PC-3 (cell line): ENCODE measurements at regions not wholly inside any gene's neighbourhood (a gene's known extent, or its start where the extent isn't known, plus 50 kb on each side); places are given as distances from the start of the nearest gene placed in this dataset.
A peak's percentile ranks its signal among the peaks of the same experiment; 100 is the strongest.

Source experiments
- ATAC-seq: fragments of 200-7000 bp; cut with Tn5 transposase; 2 replicates; pipeline ENCODE4 v1.9.1; 2020; ENCODE audit warnings: mild to moderate bottlenecking, moderate library complexity
- BruUV-seq: library from RNA; stranded (reverse); fragments of 400-500 nt; replicated peaks from 2 replicates; lab custom pipeline; 2021; lab: Mats Ljungman, UMichigan
- CTCF ChIA-PET: fragments of 300-600 bp; sonication (Branson Sonifier 250); formaldehyde crosslinking; loops from one replicate; lab custom pipeline; 2022; ENCODE audit warnings: antibody characterized with exemption; lab: Charles Lee
- POLR2A ChIA-PET: fragments of 300-600 bp; sonication (Branson Sonifier 250); formaldehyde crosslinking; loops from one replicate; lab custom pipeline; 2022; ENCODE audit warnings: antibody characterized with exemption; ENCODE audit not compliant: unreplicated experiment; lab: Charles Lee
- DNase-seq: peaks from one replicate; pipeline ENCODE4 v3.0.0-alpha.2; 2015
- H2AFZ ChIP-seq: fragments of 300-600 bp; sonication (generic); 2 replicates; pipeline ENCODE4 v1.6.0; 2016; ENCODE audit warnings: antibody characterized with exemption, low read length
- H3F3A ChIP-seq: fragments of 300-600 bp; sonication (generic); one replicate; pipeline ENCODE4 v1.6.0; 2017; ENCODE audit warnings: antibody characterized with exemption, low read length, control low read depth, mild to moderate bottlenecking; ENCODE audit not compliant: unreplicated experiment
- H3K27ac ChIP-seq: fragments of 300-600 bp; sonication (generic); 2 replicates; pipeline ENCODE4 v1.5.1; 2016; ENCODE audit warnings: mild to moderate bottlenecking, low read length
- H3K27me3 ChIP-seq: fragments of 300-600 bp; sonication (generic); 2 replicates; pipeline ENCODE4 v1.6.1; 2016; ENCODE audit warnings: low read length, mixed read lengths
- H3K36me3 ChIP-seq: fragments of 300-600 bp; sonication (generic); 2 replicates; pipeline ENCODE4 v1.6.1; 2016; ENCODE audit warnings: low read depth, mixed run types, low read length, mixed read lengths
- H3K4me1 ChIP-seq: fragments of 300-600 bp; sonication (generic); 2 replicates; pipeline ENCODE4 v1.5.1; 2016; ENCODE audit warnings: low read length; ENCODE audit not compliant: insufficient read depth
- H3K4me2 ChIP-seq: fragments of 300-600 bp; sonication (generic); 2 replicates; pipeline ENCODE4 v1.6.0; 2016; ENCODE audit warnings: low read length
- H3K4me3 ChIP-seq: fragments of 300-600 bp; sonication (generic); 2 replicates; pipeline ENCODE4 v1.5.1; 2016; ENCODE audit warnings: mild to moderate bottlenecking, low read length, mixed read lengths
- H3K79me2 ChIP-seq: fragments of 300-600 bp; sonication (generic); 2 replicates; pipeline ENCODE4 v1.6.1; 2017; ENCODE audit warnings: low read length, mixed read lengths
- H3K9ac ChIP-seq: fragments of 300-600 bp; sonication (generic); 2 replicates; pipeline ENCODE4 v1.6.0; 2016; ENCODE audit warnings: mild to moderate bottlenecking, low read length
- H3K9me2 ChIP-seq: fragments of 300-600 bp; sonication (generic); replicated peaks from 2 replicates; pipeline ENCODE4 v1.6.1; 2016; ENCODE audit warnings: mixed run types, low read length, mixed read lengths
- H3K9me3 ChIP-seq: fragments of 300-600 bp; sonication (generic); 2 replicates; pipeline ENCODE4 v1.6.1; 2016; ENCODE audit warnings: low read length, mixed read lengths
- H4K20me1 ChIP-seq: fragments of 300-600 bp; sonication (generic); 2 replicates; pipeline ENCODE4 v1.6.1; 2016; ENCODE audit warnings: low read length, mixed read lengths
- EZH2 ChIP-seq: fragments of 300-600 bp; sonication (generic); IDR thresholded peaks from one replicate; pipeline ENCODE4 v1.6.1; 2017; ENCODE audit warnings: antibody characterized with exemption, mild to moderate bottlenecking, low read length; ENCODE audit not compliant: unreplicated experiment
- EZH2phosphoT487 ChIP-seq: fragments of 300-600 bp; sonication (generic); IDR thresholded peaks from 2 replicates; pipeline ENCODE4 v1.6.1; 2018; ENCODE audit warnings: mild to moderate bottlenecking, antibody characterized with exemption, low read length, borderline replicate concordance
- intact Hi-C: fragments of 100-400 bp; cut with micrococcal nuclease; formaldehyde crosslinking; loops from 2 replicates; pipeline ENCODE4 v1.9.0; 2023
- TF ChIP-seq, protein P1 (sequence below): fragments of 300-600 bp; sonication (generic); conservative IDR thresholded peaks from 2 replicates; pipeline ENCODE4 v1.5.1; 2017; ENCODE audit warnings: antibody characterized with exemption, low read depth, mild to moderate bottlenecking, low read length

DNA sequence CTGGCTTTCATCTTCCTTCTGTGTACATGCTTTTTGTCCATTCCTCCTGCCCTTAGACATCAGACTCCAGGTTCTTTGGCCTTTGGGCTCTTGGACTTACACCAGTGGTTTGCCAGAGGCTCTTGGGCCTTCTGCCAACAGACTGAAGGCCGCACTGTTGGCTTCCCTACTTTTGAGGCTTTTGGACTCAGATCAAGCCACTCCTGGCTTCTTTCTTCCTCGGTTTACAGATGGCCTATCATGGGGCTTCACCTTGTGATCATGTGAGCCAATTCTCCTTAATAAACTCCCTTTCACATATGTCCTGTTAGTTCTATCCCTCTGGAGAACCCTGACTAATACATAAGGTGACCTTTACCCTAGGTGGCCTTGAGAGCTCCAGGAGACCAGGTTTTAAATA, 189.1 kb upstream of the CCNG1 start:
- Histone ChIP-seq H3K9me2 (no peaks in the 10 kb centered on the region), H3K79me2 (no peaks in the 10 kb centered on the region), H3K9me3 (no peaks in the 10 kb centered on the region), H3F3A (no peaks in the 10 kb centered on the region), H2AFZ (peak overlapping the region; percentile 70), H3K4me2 (peak overlapping the region; percentile 41), H3K27ac (peak overlapping the region; percentile 67), H3K36me3 (no peaks in the 10 kb centered on the region), H3K27me3 (no peaks in the 10 kb centered on the region), H3K4me1 (peaks cover 36% of the 10 kb centered on the region), H3K9ac (no peak overlapping the region; the same call in 1 of the 2 replicates), H3K4me3 (peak overlapping the region; percentile 10; the same call in 1 of the 2 replicates), H4K20me1 (no peaks in the 10 kb centered on the region)
- ChIA-PET CTCF (no interaction called here), POLR2A (no interaction called here)
- DNase-seq (peak; percentile 85), ATAC-seq (peak; percentile 57)
- no peak for TF ChIP-seq EZH2
- TF ChIP-seq, protein P1, sequence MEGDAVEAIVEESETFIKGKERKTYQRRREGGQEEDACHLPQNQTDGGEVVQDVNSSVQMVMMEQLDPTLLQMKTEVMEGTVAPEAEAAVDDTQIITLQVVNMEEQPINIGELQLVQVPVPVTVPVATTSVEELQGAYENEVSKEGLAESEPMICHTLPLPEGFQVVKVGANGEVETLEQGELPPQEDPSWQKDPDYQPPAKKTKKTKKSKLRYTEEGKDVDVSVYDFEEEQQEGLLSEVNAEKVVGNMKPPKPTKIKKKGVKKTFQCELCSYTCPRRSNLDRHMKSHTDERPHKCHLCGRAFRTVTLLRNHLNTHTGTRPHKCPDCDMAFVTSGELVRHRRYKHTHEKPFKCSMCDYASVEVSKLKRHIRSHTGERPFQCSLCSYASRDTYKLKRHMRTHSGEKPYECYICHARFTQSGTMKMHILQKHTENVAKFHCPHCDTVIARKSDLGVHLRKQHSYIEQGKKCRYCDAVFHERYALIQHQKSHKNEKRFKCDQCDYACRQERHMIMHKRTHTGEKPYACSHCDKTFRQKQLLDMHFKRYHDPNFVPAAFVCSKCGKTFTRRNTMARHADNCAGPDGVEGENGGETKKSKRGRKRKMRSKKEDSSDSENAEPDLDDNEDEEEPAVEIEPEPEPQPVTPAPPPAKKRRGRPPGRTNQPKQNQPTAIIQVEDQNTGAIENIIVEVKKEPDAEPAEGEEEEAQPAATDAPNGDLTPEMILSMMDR: no peak
- TF ChIP-seq EZH2phosphoT487: no peak
- no TSS peak for BruUV-seq
- intact Hi-C loops: no loop called here

DNA sequence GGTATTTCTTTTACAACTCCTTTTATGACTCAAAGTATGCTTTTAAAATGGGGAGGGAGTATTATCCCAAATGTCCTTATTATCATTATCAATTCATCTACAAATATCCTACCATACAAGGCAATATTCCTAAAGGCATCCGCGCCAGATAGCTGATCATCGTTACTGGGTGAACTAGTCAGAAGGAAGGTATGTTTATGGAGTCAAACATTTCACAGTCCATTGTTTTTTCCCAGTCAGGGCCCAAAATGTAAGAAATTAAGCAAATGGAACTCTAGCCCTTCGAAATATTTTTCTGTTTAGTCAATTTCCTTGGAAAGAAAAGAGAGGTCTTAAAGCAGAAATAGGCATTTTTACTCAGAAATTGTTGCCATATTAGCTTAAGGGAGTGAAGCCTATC, 188.5 kb upstream of the CCNG1 start:
- no peak overlapping the region for H3K9ac ChIP-seq
- DNase-seq (peak; percentile 93), ATAC-seq (peak; percentile 84)
- no peaks in the 10 kb centered on the region for H3K9me2 ChIP-seq
- BruUV-seq: no TSS peak
- H3F3A ChIP-seq: no peaks in the 10 kb centered on the region
- H3K9me3 ChIP-seq: no peaks in the 10 kb centered on the region
- H4K20me1 ChIP-seq: no peaks in the 10 kb centered on the region
- H3K4me3 ChIP-seq: peak overlapping the region; percentile 10; the same call in 1 of the 2 replicates
- peaks cover 36% of the 10 kb centered on the region for H3K4me1 ChIP-seq
- H3K36me3 ChIP-seq: no peaks in the 10 kb centered on the region
- H3K4me2 ChIP-seq: peak overlapping the region; percentile 41
- intact Hi-C loops: no loop called here
- H3K27ac ChIP-seq: peak overlapping the region; percentile 67
- no peaks in the 10 kb centered on the region for H3K79me2 ChIP-seq
- TF ChIP-seq, protein P1: no peak
- TF ChIP-seq EZH2 (no peak), EZH2phosphoT487 (no peak)
- H3K27me3 ChIP-seq: no peaks in the 10 kb centered on the region
- H2AFZ ChIP-seq: peak overlapping the region; percentile 70
- ChIA-PET POLR2A (no interaction called here), CTCF (no interaction called here)

DNA sequence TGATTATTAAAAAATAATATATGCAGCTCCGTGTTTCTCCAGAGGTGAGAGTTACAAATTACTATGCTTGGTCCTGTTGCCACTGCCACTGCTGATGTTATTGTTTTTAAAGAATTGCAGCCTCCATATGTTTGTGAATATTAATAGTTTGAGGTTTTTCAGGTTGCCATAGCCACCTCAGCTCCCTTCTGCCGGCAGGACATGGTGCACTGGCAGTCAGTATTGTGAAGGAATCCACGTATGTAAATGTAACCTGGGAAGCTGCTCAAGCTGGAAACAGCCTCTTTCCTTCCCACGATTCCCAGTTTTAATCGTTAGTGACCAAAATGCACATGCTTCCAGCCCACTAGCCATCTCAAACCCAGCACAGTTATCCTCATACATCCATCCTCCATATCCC, 184.4 kb upstream of the CCNG1 start:
- H3K9ac ChIP-seq: no peak overlapping the region
- H3K79me2 ChIP-seq: no peaks in the 10 kb centered on the region
- no peaks in the 10 kb centered on the region for H3K36me3 ChIP-seq
- H4K20me1 ChIP-seq: no peaks in the 10 kb centered on the region
- no peak overlapping the region for H3K27ac ChIP-seq
- TF ChIP-seq, protein P1: no peak
- TF ChIP-seq EZH2 (no peak), EZH2phosphoT487 (no peak)
- no peaks in the 10 kb centered on the region for H3K9me3 ChIP-seq
- no peaks in the 10 kb centered on the region for H3K9me2 ChIP-seq
- DNase-seq: no peak
- no peaks in the 10 kb centered on the region for H3F3A ChIP-seq
- intact Hi-C loops: no loop called here
- BruUV-seq: no TSS peak
- no peak overlapping the region for H3K4me2 ChIP-seq
- ATAC-seq: no peak
- no peaks in the 10 kb centered on the region for H3K27me3 ChIP-seq
- POLR2A ChIA-PET: no interaction called here
- H3K4me3 ChIP-seq: no peak overlapping the region
- H2AFZ ChIP-seq: no peak overlapping the region
- CTCF ChIA-PET: no interaction called here
- H3K4me1 ChIP-seq: peaks cover 25% of the 10 kb centered on the region
